22Rv1 (cell line): ENCODE measurements at regions not wholly inside any gene's neighbourhood (a gene's known extent, or its start where the extent isn't known, plus 50 kb on each side); places are given as distances from the start of the nearest gene placed in this dataset.

Experiments used
- ZFX ChIP-seq: fragments of 450-650 bp; IDR thresholded peaks from 2 replicates; pipeline ENCODE4 v1.6.1; 2017; ENCODE audit warnings: antibody characterized with exemption, borderline replicate concordance
- TF ChIP-seq, protein P1 (sequence below): fragments of 450-650 bp; IDR thresholded peaks from 2 replicates; pipeline ENCODE4 v1.5.1; 2017; ENCODE audit warnings: mild to moderate bottlenecking

DNA sequence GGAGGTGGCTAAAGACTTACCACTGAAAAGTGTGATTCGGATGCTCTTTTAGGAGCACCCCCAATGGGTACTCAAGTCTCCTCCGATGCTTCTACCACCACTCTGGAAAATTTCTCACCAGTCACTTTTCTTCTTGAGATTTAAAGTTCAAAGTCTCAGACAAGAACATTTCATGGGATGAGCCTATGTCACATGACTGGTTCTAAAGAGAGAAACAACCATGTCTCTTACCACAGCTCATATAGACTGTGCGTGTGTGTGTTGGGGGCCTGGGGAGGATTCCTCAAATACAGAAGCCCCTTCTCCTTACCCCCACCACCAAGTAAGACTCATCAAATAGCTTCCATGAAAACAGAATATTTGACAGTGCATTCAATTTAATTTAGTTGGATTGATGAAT lies 181.7 kb upstream of the MIR17HG start:
- TF ChIP-seq, protein P1, sequence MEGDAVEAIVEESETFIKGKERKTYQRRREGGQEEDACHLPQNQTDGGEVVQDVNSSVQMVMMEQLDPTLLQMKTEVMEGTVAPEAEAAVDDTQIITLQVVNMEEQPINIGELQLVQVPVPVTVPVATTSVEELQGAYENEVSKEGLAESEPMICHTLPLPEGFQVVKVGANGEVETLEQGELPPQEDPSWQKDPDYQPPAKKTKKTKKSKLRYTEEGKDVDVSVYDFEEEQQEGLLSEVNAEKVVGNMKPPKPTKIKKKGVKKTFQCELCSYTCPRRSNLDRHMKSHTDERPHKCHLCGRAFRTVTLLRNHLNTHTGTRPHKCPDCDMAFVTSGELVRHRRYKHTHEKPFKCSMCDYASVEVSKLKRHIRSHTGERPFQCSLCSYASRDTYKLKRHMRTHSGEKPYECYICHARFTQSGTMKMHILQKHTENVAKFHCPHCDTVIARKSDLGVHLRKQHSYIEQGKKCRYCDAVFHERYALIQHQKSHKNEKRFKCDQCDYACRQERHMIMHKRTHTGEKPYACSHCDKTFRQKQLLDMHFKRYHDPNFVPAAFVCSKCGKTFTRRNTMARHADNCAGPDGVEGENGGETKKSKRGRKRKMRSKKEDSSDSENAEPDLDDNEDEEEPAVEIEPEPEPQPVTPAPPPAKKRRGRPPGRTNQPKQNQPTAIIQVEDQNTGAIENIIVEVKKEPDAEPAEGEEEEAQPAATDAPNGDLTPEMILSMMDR = no peak
- TF ChIP-seq ZFX = no peak
